ENCODE measurements at regions not wholly inside any gene's neighbourhood (a gene's known extent, or its start where the extent isn't known, plus 50 kb on each side); places are given as distances from the start of the nearest gene placed in this dataset.

GRCh38 chr4:65126200-65126599 lies 544.1 kb downstream of the EPHA5 start:
- TF ChIP-seq POLR2A (IDR thresholded peaks at IDR 0.05) = no peak
- TF ChIP-seq, protein P1, sequence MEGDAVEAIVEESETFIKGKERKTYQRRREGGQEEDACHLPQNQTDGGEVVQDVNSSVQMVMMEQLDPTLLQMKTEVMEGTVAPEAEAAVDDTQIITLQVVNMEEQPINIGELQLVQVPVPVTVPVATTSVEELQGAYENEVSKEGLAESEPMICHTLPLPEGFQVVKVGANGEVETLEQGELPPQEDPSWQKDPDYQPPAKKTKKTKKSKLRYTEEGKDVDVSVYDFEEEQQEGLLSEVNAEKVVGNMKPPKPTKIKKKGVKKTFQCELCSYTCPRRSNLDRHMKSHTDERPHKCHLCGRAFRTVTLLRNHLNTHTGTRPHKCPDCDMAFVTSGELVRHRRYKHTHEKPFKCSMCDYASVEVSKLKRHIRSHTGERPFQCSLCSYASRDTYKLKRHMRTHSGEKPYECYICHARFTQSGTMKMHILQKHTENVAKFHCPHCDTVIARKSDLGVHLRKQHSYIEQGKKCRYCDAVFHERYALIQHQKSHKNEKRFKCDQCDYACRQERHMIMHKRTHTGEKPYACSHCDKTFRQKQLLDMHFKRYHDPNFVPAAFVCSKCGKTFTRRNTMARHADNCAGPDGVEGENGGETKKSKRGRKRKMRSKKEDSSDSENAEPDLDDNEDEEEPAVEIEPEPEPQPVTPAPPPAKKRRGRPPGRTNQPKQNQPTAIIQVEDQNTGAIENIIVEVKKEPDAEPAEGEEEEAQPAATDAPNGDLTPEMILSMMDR (IDR thresholded peaks at IDR 0.05) = no peak

Data from vagina (tissue), 2 donors.